ENCODE measurements at regions not wholly inside any gene's neighbourhood (a gene's known extent, or its start where the extent isn't known, plus 50 kb on each side); places are given as distances from the start of the nearest gene placed in this dataset.
A peak's percentile ranks its signal among the peaks of the same experiment; 100 is the strongest.
"Not testable (repeated sequence)": the region's sequence is repeated elsewhere in the genome, so short reads cannot be mapped to it uniquely, and the experiment has no call there.

- peak; percentile 56 for DNase-seq (ENCODE audit: low spot score)
- H3K4me1 Mint-ChIP-seq (ENCODE audit: low read depth) = peaks cover 28% of the 10 kb centered on the region
- no peak overlapping the region for H3K27ac Mint-ChIP-seq (ENCODE audit: unreplicated experiment)
- H3K36me3 Mint-ChIP-seq (ENCODE audit: low read depth) = no peaks in the 10 kb centered on the region
- H3K27me3 Mint-ChIP-seq (ENCODE audit: low read depth) = no peaks in the 10 kb centered on the region
- no peaks in the 10 kb centered on the region for H3K9me3 Mint-ChIP-seq (ENCODE audit: low read depth)
- TF ChIP-seq CTCF (IDR thresholded peaks at IDR 0.05) = no peak
- H3K4me3 Mint-ChIP-seq (ENCODE audit: unreplicated experiment) = no peak overlapping the region
Observed at GRCh38 chr3:127042634-127043033, 59.7 kb downstream of the PLXNA1 start.

GRCh38 chr3:127043041-127043641 is 60.2 kb downstream of the PLXNA1 start:
- H3K4me3 Mint-ChIP-seq (ENCODE audit: unreplicated experiment) = no peak overlapping the region
- peak; percentile 74 for DNase-seq (ENCODE audit: low spot score)
- no peaks in the 10 kb centered on the region for H3K36me3 Mint-ChIP-seq (ENCODE audit: low read depth)
- no peaks in the 10 kb centered on the region for H3K27me3 Mint-ChIP-seq (ENCODE audit: low read depth)
- no peaks in the 10 kb centered on the region for H3K9me3 Mint-ChIP-seq (ENCODE audit: low read depth)
- peak overlapping the region; percentile 82 for H3K27ac Mint-ChIP-seq (ENCODE audit: unreplicated experiment)
- H3K4me1 Mint-ChIP-seq (ENCODE audit: low read depth) = peaks cover 28% of the 10 kb centered on the region
- no peak for TF ChIP-seq CTCF (IDR thresholded peaks at IDR 0.05)

- H3K9me3 Mint-ChIP-seq (ENCODE audit: low read depth) = peaks cover 4% of the 10 kb centered on the region
- no peaks in the 10 kb centered on the region for H3K27me3 Mint-ChIP-seq (ENCODE audit: low read depth)
- H3K4me1 Mint-ChIP-seq (ENCODE audit: low read depth) = peaks cover 28% of the 10 kb centered on the region
- TF ChIP-seq CTCF (IDR thresholded peaks at IDR 0.05) = no peak
- peak overlapping the region; percentile 82 for H3K27ac Mint-ChIP-seq (ENCODE audit: unreplicated experiment)
- no peak for DNase-seq (ENCODE audit: low spot score)
- H3K4me3 Mint-ChIP-seq (ENCODE audit: unreplicated experiment) = no peak overlapping the region
- H3K36me3 Mint-ChIP-seq (ENCODE audit: low read depth) = no peaks in the 10 kb centered on the region
Observed at GRCh38 chr3:127043731-127044510, 61.0 kb downstream of the PLXNA1 start.

- Mint-ChIP-seq H3K4me1 (ENCODE audit: low read depth) (peaks cover 28% of the 10 kb centered on the region), H3K27me3 (ENCODE audit: low read depth) (no peaks in the 10 kb centered on the region), H3K36me3 (ENCODE audit: low read depth) (peaks cover 2% of the 10 kb centered on the region), H3K4me3 (ENCODE audit: unreplicated experiment) (no peak overlapping the region), H3K27ac (ENCODE audit: unreplicated experiment) (peak overlapping the region; percentile 68), H3K9me3 (ENCODE audit: low read depth) (peaks cover 9% of the 10 kb centered on the region)
- no peak for TF ChIP-seq CTCF (IDR thresholded peaks at IDR 0.05)
- DNase-seq (ENCODE audit: low spot score) = no peak
Observed at GRCh38 chr3:127044996-127045395, 62.1 kb downstream of the PLXNA1 start.

- H3K36me3 Mint-ChIP-seq (ENCODE audit: low read depth) = peaks cover 2% of the 10 kb centered on the region
- peaks cover 28% of the 10 kb centered on the region for H3K4me1 Mint-ChIP-seq (ENCODE audit: low read depth)
- no peak for DNase-seq (ENCODE audit: low spot score)
- TF ChIP-seq CTCF (IDR thresholded peaks at IDR 0.05) = no peak
- H3K9me3 Mint-ChIP-seq (ENCODE audit: low read depth) = peaks cover 10% of the 10 kb centered on the region
- H3K27ac Mint-ChIP-seq (ENCODE audit: unreplicated experiment) = peak overlapping the region; percentile 68
- no peaks in the 10 kb centered on the region for H3K27me3 Mint-ChIP-seq (ENCODE audit: low read depth)
- H3K4me3 Mint-ChIP-seq (ENCODE audit: unreplicated experiment) = no peak overlapping the region
Observed at GRCh38 chr3:127045435-127046045, 62.6 kb downstream of the PLXNA1 start.

GRCh38 chr3:127046690-127047089 is 63.8 kb downstream of the PLXNA1 start:
- Mint-ChIP-seq H3K9me3 (ENCODE audit: low read depth) (peaks cover 10% of the 10 kb centered on the region), H3K4me1 (ENCODE audit: low read depth) (peaks cover 28% of the 10 kb centered on the region)
- not testable (repeated sequence) for H3K27ac Mint-ChIP-seq (ENCODE audit: unreplicated experiment); DNase-seq (ENCODE audit: low spot score); H3K27me3 Mint-ChIP-seq (ENCODE audit: low read depth); H3K36me3 Mint-ChIP-seq (ENCODE audit: low read depth); H3K4me3 Mint-ChIP-seq (ENCODE audit: unreplicated experiment)

Data from chondrocyte (in vitro differentiated cells).